GM12864 (cell line): ENCODE measurements at regions not wholly inside any gene's neighbourhood (a gene's known extent, or its start where the extent isn't known, plus 50 kb on each side); places are given as distances from the start of the nearest gene placed in this dataset.

Experiments used
- DNase-seq: peaks from one replicate; pipeline ENCODE4 v3.0.0-alpha.2; 2011; ENCODE audit warnings: low read depth
- H3K4me3 ChIP-seq: 2 replicates; pipeline ENCODE4 v1.5.1; 2011; ENCODE audit warnings: mild to moderate bottlenecking, low read depth, low read length, control low read depth
- TF ChIP-seq, protein P1 (sequence below): IDR thresholded peaks from 2 replicates; pipeline ENCODE4 v1.5.1; 2011; ENCODE audit warnings: low read depth, mild to moderate bottlenecking, moderate library complexity, low read length, control low read depth, inconsistent platforms; ENCODE audit errors: missing control alignments

- DNase-seq = no peak
- TF ChIP-seq, protein P1, sequence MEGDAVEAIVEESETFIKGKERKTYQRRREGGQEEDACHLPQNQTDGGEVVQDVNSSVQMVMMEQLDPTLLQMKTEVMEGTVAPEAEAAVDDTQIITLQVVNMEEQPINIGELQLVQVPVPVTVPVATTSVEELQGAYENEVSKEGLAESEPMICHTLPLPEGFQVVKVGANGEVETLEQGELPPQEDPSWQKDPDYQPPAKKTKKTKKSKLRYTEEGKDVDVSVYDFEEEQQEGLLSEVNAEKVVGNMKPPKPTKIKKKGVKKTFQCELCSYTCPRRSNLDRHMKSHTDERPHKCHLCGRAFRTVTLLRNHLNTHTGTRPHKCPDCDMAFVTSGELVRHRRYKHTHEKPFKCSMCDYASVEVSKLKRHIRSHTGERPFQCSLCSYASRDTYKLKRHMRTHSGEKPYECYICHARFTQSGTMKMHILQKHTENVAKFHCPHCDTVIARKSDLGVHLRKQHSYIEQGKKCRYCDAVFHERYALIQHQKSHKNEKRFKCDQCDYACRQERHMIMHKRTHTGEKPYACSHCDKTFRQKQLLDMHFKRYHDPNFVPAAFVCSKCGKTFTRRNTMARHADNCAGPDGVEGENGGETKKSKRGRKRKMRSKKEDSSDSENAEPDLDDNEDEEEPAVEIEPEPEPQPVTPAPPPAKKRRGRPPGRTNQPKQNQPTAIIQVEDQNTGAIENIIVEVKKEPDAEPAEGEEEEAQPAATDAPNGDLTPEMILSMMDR = no peak
- H3K4me3 ChIP-seq = no peak overlapping the region
Observed at GRCh38 chr7:133190172-133190528, 62.7 kb upstream of the EXOC4 start.

DNA sequence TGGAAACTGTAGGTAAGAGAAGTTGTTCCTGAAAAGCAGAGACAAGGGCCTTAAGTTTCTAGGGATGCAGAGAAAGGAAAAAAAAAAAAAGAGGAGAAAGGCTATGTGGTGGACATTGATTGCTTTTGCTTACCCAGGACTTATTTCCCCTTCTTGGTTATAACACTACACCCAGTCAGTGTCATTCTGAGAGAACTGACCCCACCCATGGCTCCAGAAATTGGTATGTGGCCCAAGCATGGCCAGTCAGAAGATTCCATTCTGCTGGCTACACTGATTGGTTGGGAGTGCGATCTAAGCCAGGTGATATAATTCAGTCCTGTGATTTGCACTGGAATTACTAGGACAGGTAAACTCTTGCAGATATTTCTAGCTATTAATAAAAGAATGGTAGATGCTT lies 62.2 kb upstream of the EXOC4 start:
- TF ChIP-seq, protein P1 = no peak
- no peak for DNase-seq
- H3K4me3 ChIP-seq = no peak overlapping the region

- TF ChIP-seq, protein P1 = no peak
- DNase-seq = no peak
- H3K4me3 ChIP-seq = no peak overlapping the region
Observed at GRCh38 chr7:133191787-133192186, 61.1 kb upstream of the EXOC4 start.

DNA sequence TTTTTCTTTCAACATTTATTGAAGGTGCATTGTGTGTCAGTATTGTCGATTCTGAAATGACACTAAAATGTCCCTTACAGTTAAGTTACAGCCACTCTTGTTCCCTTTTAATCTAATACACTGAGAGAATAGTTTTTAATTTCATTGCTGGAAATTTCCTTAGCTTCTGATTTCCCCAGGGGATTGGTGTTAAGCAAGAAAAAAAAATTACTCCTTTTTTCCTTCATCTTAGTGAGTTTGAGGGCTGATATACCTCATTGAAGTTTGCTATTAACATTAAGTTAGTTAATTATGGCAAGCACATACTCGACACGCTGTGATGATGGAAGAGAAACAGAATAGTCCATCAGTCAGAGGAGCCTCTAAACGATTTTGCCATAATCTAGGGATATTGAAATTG lies 57.0 kb upstream of the EXOC4 start:
- H3K4me3 ChIP-seq = no peak overlapping the region
- no peak for DNase-seq
- TF ChIP-seq, protein P1 = no peak

GRCh38 chr7:133196856-133197612 lies 55.8 kb upstream of the EXOC4 start:
- no peak overlapping the region for H3K4me3 ChIP-seq
- no peak for DNase-seq
- TF ChIP-seq, protein P1 = no peak

DNA sequence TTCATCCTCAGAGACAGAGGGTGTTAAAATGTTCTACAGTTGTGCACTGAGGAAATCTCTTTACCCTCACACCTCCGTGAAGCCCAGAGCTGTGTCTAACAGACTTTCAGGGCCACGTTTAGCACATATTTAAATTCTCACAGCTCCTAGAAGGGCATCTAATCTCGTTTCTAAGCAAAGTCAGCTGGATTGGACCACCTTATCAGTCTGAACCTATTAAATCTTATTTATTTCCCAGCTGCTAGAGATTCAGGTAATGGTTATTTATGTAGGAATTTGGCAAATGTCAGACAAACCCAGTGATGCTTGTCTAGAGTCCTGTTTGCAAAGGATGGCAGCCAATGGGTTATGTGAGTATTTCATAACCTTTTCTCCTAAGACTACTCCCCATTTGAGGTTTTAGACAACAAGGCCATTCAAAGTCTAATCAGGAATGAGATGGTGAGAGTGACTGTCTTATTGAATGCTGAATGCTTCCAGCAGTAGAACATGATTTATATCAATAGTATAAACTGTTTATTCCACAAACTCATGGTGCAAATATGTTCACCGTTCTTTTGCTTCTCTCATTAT lies 54.8 kb upstream of the EXOC4 start:
- no peak overlapping the region for H3K4me3 ChIP-seq
- TF ChIP-seq, protein P1 = no peak
- DNase-seq = no peak

- TF ChIP-seq, protein P1 = no peak
- DNase-seq = no peak
- H3K4me3 ChIP-seq = no peak overlapping the region
Observed at GRCh38 chr7:133199831-133200230, 53.0 kb upstream of the EXOC4 start.
